OCI-LY3 (cell line): ENCODE measurements at regions not wholly inside any gene's neighbourhood (a gene's known extent, or its start where the extent isn't known, plus 50 kb on each side); places are given as distances from the start of the nearest gene placed in this dataset.

ENCODE experiments used
- EZH2phosphoT487 ChIP-seq: fragments of 200-600 bp; shearing (Covaris generic); IDR thresholded peaks from 2 replicates; pipeline ENCODE4 v1.6.1; 2018; ENCODE audit warnings: antibody characterized with exemption, mixed run types, low read depth
- TF ChIP-seq, protein P1 (sequence below): fragments of 200-600, 300-600 bp; sonication (generic); IDR thresholded peaks from 2 replicates; pipeline ENCODE4 v1.5.1; 2014; ENCODE audit warnings: antibody characterized with exemption, low read length, low read depth

- TF ChIP-seq, protein P1, sequence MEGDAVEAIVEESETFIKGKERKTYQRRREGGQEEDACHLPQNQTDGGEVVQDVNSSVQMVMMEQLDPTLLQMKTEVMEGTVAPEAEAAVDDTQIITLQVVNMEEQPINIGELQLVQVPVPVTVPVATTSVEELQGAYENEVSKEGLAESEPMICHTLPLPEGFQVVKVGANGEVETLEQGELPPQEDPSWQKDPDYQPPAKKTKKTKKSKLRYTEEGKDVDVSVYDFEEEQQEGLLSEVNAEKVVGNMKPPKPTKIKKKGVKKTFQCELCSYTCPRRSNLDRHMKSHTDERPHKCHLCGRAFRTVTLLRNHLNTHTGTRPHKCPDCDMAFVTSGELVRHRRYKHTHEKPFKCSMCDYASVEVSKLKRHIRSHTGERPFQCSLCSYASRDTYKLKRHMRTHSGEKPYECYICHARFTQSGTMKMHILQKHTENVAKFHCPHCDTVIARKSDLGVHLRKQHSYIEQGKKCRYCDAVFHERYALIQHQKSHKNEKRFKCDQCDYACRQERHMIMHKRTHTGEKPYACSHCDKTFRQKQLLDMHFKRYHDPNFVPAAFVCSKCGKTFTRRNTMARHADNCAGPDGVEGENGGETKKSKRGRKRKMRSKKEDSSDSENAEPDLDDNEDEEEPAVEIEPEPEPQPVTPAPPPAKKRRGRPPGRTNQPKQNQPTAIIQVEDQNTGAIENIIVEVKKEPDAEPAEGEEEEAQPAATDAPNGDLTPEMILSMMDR, result no peak
- no peak for TF ChIP-seq EZH2phosphoT487
Observed at GRCh38 chrX:110578270-110578669, 217.3 kb downstream of the CHRDL1 start.
